PFSK-1 (cell line): ENCODE measurements at regions not wholly inside any gene's neighbourhood (a gene's known extent, or its start where the extent isn't known, plus 50 kb on each side); places are given as distances from the start of the nearest gene placed in this dataset.

Source experiments
- FOXP2 ChIP-seq: optimal IDR thresholded peaks from 2 replicates; pipeline ENCODE3; 2011; ENCODE audit warnings: borderline replicate concordance, control low read depth, inconsistent platforms; ENCODE audit not compliant: insufficient read depth; ENCODE audit errors: extremely low read length, extremely low read depth
- POLR2AphosphoS5 ChIP-seq: IDR thresholded peaks from 2 replicates; pipeline ENCODE4 v1.6.1; 2012; ENCODE audit warnings: low read depth, mild to moderate bottlenecking, control low read depth, low read length, moderate library complexity
- SIN3A ChIP-seq: IDR thresholded peaks from 2 replicates; pipeline ENCODE4 v1.6.1; 2012; ENCODE audit warnings: mild to moderate bottlenecking, low read length, moderate library complexity, borderline replicate concordance; ENCODE audit not compliant: insufficient read depth
- TAF1 ChIP-seq: IDR thresholded peaks from 2 replicates; pipeline ENCODE4 v1.6.1; 2012; ENCODE audit warnings: low read length, control low read depth, borderline replicate concordance; ENCODE audit not compliant: insufficient read depth
- TF ChIP-seq, protein P1 (sequence below), 2 experiments: IDR thresholded peaks; 2 replicates each; pipeline versions ENCODE4 v1.6.1 to v1.8.0; 2011 to 2012; ENCODE audit warnings: low read depth in 2 of 2, low read length in 2 of 2, control low read depth in 1 of 2, inconsistent platforms in 1 of 2, mild to moderate bottlenecking in 1 of 2, moderate library complexity in 1 of 2; ENCODE audit not compliant: insufficient read depth in 1 of 2

DNA sequence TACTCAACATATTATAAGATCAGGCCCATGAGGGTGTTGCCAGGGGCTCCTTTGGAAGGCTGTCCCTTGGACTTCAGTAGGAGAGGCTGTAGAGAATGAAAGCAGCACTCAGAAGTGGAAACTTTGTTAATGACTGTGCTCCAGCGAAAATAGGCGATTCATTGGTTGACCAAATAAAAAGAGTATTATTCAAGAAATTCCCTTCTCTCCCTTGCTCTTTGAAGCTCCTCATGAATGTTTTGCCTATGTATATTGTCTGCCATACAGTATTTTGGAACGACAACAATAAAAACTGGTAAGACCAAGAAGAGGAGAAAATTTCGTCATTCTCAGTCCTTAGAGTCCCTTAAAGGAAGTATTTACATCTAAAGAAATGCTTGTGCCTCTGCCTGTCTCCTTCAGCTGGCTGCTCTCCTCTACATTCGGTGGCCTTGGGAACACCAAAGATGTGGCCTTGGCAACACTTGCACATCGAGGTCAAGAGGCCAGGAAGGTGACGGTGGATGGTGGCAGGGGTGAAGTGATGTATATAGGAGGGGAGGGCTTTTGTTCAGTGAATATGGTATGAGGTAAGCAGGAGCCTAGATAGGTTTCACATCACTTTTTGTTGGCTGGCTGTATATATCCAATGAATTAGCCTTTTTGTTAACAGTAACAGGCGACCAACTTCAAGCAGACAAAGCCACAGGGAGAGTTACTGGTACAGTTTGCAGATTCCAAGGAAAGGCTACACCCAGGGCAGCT lies 95.0 kb upstream of the ACTBL2 start:
- TF ChIP-seq, protein P1, sequence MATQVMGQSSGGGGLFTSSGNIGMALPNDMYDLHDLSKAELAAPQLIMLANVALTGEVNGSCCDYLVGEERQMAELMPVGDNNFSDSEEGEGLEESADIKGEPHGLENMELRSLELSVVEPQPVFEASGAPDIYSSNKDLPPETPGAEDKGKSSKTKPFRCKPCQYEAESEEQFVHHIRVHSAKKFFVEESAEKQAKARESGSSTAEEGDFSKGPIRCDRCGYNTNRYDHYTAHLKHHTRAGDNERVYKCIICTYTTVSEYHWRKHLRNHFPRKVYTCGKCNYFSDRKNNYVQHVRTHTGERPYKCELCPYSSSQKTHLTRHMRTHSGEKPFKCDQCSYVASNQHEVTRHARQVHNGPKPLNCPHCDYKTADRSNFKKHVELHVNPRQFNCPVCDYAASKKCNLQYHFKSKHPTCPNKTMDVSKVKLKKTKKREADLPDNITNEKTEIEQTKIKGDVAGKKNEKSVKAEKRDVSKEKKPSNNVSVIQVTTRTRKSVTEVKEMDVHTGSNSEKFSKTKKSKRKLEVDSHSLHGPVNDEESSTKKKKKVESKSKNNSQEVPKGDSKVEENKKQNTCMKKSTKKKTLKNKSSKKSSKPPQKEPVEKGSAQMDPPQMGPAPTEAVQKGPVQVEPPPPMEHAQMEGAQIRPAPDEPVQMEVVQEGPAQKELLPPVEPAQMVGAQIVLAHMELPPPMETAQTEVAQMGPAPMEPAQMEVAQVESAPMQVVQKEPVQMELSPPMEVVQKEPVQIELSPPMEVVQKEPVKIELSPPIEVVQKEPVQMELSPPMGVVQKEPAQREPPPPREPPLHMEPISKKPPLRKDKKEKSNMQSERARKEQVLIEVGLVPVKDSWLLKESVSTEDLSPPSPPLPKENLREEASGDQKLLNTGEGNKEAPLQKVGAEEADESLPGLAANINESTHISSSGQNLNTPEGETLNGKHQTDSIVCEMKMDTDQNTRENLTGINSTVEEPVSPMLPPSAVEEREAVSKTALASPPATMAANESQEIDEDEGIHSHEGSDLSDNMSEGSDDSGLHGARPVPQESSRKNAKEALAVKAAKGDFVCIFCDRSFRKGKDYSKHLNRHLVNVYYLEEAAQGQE (IDR thresholded peaks at IDR 0.05; ENCODE audit: insufficient read depth in 1 of 2, low read depth in 2 of 2, low read length in 2 of 2): no peak
- TF ChIP-seq FOXP2 (no peak), POLR2AphosphoS5 (no peak), TAF1 (no peak), SIN3A (no peak)

DNA sequence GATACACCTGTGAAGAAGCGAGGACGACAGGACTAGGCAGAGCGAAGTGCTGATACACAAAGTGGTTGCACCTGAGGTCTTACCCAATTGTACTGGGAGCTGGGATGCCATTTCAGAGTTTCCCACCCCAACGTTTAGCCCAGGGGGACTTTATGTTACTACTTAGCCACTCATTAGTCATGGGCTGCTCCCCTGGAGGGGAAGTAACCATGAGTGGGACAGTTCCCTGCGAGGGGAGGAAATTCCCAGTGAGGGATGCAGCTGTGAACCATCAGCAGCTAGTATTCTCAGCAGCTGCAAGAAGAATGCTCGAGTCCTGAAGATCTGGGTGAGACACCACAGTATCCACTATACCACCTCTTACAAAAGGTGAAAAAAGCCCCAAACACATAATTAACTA lies 93.7 kb upstream of the ACTBL2 start:
- no peak for TF ChIP-seq TAF1
- TF ChIP-seq POLR2AphosphoS5: no peak
- TF ChIP-seq, protein P1 (IDR thresholded peaks at IDR 0.05; ENCODE audit: insufficient read depth in 1 of 2, low read depth in 2 of 2, low read length in 2 of 2): no peak
- TF ChIP-seq SIN3A: no peak
- no peak for TF ChIP-seq FOXP2

DNA sequence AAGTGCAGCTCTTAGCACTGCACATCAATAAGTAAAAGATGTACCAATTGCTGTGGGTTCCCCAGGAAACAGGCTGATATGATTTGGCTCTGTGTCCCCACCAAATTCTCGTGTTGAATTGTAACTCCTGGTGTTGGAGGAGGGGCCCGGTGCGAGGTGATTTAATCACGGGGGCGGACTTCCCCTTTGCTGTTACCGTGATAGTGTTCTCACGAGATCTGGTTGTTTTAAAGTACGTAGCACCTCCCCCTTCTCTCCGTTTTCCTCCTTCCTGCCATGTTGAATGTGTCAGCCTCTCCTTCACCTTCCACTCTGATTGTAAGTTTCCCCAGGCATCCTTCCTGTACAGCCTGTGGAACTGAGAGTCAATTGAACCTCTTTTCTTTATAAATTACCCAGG lies 93.2 kb upstream of the ACTBL2 start:
- TF ChIP-seq POLR2AphosphoS5 (no peak), TAF1 (no peak), FOXP2 (no peak), SIN3A (no peak)
- TF ChIP-seq, protein P1 (IDR thresholded peaks at IDR 0.05; ENCODE audit: insufficient read depth in 1 of 2, low read depth in 2 of 2, low read length in 2 of 2): no peak

DNA sequence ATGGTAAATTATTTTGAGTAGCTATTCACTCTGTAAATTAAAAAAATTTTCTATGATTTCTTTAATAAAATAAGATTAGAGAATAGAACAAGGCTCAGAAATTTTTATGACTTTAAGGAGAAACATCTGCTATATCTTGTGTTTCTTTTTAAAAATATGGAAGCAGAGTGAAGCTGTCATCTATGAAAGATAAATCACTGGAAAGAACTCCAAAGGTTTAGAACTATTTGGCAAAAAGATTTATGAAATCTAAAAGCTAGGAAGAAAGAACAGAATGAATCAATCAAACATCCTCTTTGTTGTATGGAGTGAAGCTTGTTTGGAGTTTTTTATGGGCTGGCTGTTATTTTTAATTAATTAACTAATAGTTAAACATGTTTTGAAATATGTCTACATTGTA lies 89.8 kb upstream of the ACTBL2 start:
- no peak for TF ChIP-seq POLR2AphosphoS5
- no peak for TF ChIP-seq TAF1
- TF ChIP-seq, protein P1 (IDR thresholded peaks at IDR 0.05; ENCODE audit: insufficient read depth in 1 of 2, low read depth in 2 of 2, low read length in 2 of 2): no peak
- no peak for TF ChIP-seq FOXP2
- no peak for TF ChIP-seq SIN3A
